Fibroblast of skin of back (primary cell): ENCODE measurements at regions not wholly inside any gene's neighbourhood (a gene's known extent, or its start where the extent isn't known, plus 50 kb on each side); places are given as distances from the start of the nearest gene placed in this dataset.
"Not testable (repeated sequence)": the region's sequence is repeated elsewhere in the genome, so short reads cannot be mapped to it uniquely, and the experiment has no call there.

Experiments used
- DNase-seq: peaks from one replicate; pipeline ENCODE4 v3.0.0-alpha.2; 2013

- not testable (repeated sequence) for DNase-seq
Observed at GRCh38 chr22:23437107-23437395, 143.0 kb downstream of the IGLL1 start.

GRCh38 chr22:23436354-23437106 lies 143.6 kb downstream of the IGLL1 start:
- not testable (repeated sequence) for DNase-seq

GRCh38 chr22:23435186-23435585 lies 144.9 kb downstream of the IGLL1 start:
- not testable (repeated sequence) for DNase-seq

GRCh38 chr22:23434198-23434830 lies 145.8 kb downstream of the IGLL1 start:
- DNase-seq, result not testable (repeated sequence)

GRCh38 chr22:23433127-23434005 lies 146.7 kb downstream of the IGLL1 start:
- DNase-seq, result not testable (repeated sequence)

GRCh38 chr22:23432719-23433118 lies 147.4 kb downstream of the IGLL1 start:
- not testable (repeated sequence) for DNase-seq

GRCh38 chr22:23431337-23432072 lies 148.6 kb downstream of the IGLL1 start:
- DNase-seq, result no peak

GRCh38 chr22:23424551-23425068 lies 155.5 kb downstream of the IGLL1 start:
- not testable (repeated sequence) for DNase-seq

GRCh38 chr22:23424031-23424430 lies 156.1 kb downstream of the IGLL1 start:
- no peak for DNase-seq

- DNase-seq, result not testable (repeated sequence)
Observed at GRCh38 chr22:23422281-23422680, 157.8 kb downstream of the IGLL1 start.

GRCh38 chr22:23421300-23421699 lies 158.8 kb downstream of the IGLL1 start:
- not testable (repeated sequence) for DNase-seq

GRCh38 chr22:23419931-23420330 lies 160.2 kb downstream of the IGLL1 start:
- no peak for DNase-seq

GRCh38 chr22:23419171-23419570 lies 160.9 kb downstream of the IGLL1 start:
- DNase-seq, result peak; percentile 55

GRCh38 chr22:23418159-23418788 lies 161.8 kb downstream of the IGLL1 start:
- no peak for DNase-seq

- peak; percentile 85 for DNase-seq
Observed at GRCh38 chr22:23417327-23417726, 162.8 kb downstream of the IGLL1 start.

- DNase-seq, result peak; percentile 49
Observed at GRCh38 chr22:23416169-23416690, 163.9 kb downstream of the IGLL1 start.

- no peak for DNase-seq
Observed at GRCh38 chr22:23415490-23415851, 164.6 kb downstream of the IGLL1 start.

GRCh38 chr22:23414727-23415489 lies 165.2 kb downstream of the IGLL1 start:
- no peak for DNase-seq

GRCh38 chr22:23411739-23412138 lies 168.4 kb downstream of the IGLL1 start:
- DNase-seq, result no peak

- no peak for DNase-seq
Observed at GRCh38 chr22:23410411-23410810, 169.7 kb downstream of the IGLL1 start.

- DNase-seq, result no peak
Observed at GRCh38 chr22:23409976-23410375, 170.1 kb downstream of the IGLL1 start.
